ENCODE measurements at regions not wholly inside any gene's neighbourhood (a gene's known extent, or its start where the extent isn't known, plus 50 kb on each side); places are given as distances from the start of the nearest gene placed in this dataset.

GRCh38 chr9:106634641-106635040 is 228.3 kb upstream of the ZNF462 start:
- TF ChIP-seq REST (IDR thresholded peaks at IDR 0.05; ENCODE audit: insufficient read depth in 1 of 2, low read depth in 2 of 2, low read length in 2 of 2) (no peak), POLR2AphosphoS5 (IDR thresholded peaks at IDR 0.05; ENCODE audit: low read depth, low read length) (no peak), TAF1 (IDR thresholded peaks at IDR 0.05; ENCODE audit: borderline replicate concordance, insufficient read depth, low read length) (no peak), SIN3A (IDR thresholded peaks at IDR 0.05; ENCODE audit: borderline replicate concordance, insufficient read depth, low read length) (no peak)

Measured in PFSK-1 (cell line).